Activated naive CD8-positive, alpha-beta T cell treated with anti-CD3 and anti-CD28 coated beads, Interleukin-2, amount 10 ng/mL, durations not matched to agents 7 days and 5 days (primary cell): ENCODE measurements at regions not wholly inside any gene's neighbourhood (a gene's known extent, or its start where the extent isn't known, plus 50 kb on each side); places are given as distances from the start of the nearest gene placed in this dataset.

Source experiments
- ATAC-seq: fragments of 150-1000 bp; cut with Tn5 transposase; one replicate; pipeline ENCODE4 v1.10.0; 2021; ENCODE audit warnings: low read depth, moderate library complexity
- POLR2A ChIA-PET: fragments of 350-600 bp; sonication (Branson Sonifier 250); formaldehyde crosslinking; loops from one replicate; lab custom pipeline; 2021; ENCODE audit warnings: antibody characterized with exemption; lab: Charles Lee
- DNase-seq: peaks from one replicate; pipeline ENCODE4 v3.0.0; 2021
- H3K27ac Mint-ChIP-seq: one replicate; pipeline ENCODE4 v1.8.0; 2022; ENCODE audit warnings: mild to moderate bottlenecking, mixed read lengths
- H3K27me3 Mint-ChIP-seq: one replicate; pipeline ENCODE4 v1.8.0; 2022; ENCODE audit warnings: mild to moderate bottlenecking, moderate library complexity, mixed read lengths
- H3K36me3 Mint-ChIP-seq: one replicate; pipeline ENCODE4 v1.8.0; 2021; ENCODE audit warnings: mild to moderate bottlenecking, mixed read lengths
- H3K4me1 Mint-ChIP-seq: one replicate; pipeline ENCODE4 v1.8.0; 2021; ENCODE audit warnings: mixed read lengths
- H3K4me3 Mint-ChIP-seq: one replicate; pipeline ENCODE4 v1.8.0; 2022; ENCODE audit warnings: mild to moderate bottlenecking, moderate library complexity, mixed read lengths
- H3K9me3 Mint-ChIP-seq: one replicate; pipeline ENCODE4 v1.8.0; 2021; ENCODE audit warnings: mixed read lengths

DNA sequence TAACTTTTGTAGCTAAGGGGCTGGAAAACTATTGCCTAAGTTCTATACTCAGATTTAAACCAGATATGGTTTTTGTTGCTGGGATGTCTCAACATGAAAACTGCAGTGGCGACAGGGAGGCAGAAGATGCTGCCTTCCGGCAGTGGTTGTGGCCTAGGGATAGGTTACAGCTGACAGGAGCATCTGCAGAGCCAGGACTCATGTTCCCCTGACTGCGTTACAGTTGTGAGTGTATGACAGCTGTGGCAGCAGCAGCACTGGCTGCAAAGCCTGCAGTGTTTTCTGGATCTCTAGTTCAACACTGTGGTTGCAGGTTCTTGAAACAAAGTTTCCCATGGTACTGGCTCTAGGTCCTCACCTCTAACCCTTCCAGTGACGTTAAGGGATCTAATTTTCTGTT lies 498.8 kb upstream of the CDH18 start:
- no peaks in the 10 kb centered on the region for H3K4me1 Mint-ChIP-seq
- POLR2A ChIA-PET, result no interaction called here
- H3K27me3 Mint-ChIP-seq, result no peaks in the 10 kb centered on the region
- no peak overlapping the region for H3K4me3 Mint-ChIP-seq
- H3K36me3 Mint-ChIP-seq, result no peaks in the 10 kb centered on the region
- no peak overlapping the region for H3K27ac Mint-ChIP-seq
- ATAC-seq (no peak), DNase-seq (no peak)
- no peaks in the 10 kb centered on the region for H3K9me3 Mint-ChIP-seq

DNA sequence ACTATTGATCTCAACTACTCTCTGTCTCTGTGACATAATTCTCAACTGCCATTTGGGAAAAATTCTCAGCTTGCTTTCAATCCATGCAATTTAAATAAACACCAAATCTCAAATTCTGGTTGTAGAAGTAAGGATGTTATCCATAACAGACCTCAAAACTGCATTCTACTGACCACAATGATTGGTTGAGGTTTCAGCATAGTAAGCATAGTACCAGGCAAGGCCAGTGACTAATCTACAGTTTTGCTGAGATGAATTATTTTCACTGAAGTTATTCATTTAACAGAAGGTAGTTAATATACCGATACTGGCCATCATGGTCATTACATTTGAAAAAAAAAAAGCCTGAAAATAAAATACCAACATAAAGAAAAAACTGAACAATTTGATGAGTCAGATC lies 488.0 kb upstream of the CDH18 start:
- Mint-ChIP-seq H3K4me1 (no peaks in the 10 kb centered on the region), H3K36me3 (no peaks in the 10 kb centered on the region), H3K27me3 (no peaks in the 10 kb centered on the region), H3K9me3 (peaks cover 1% of the 10 kb centered on the region), H3K4me3 (no peak overlapping the region), H3K27ac (no peak overlapping the region)
- ATAC-seq, result no peak
- DNase-seq, result no peak
- POLR2A ChIA-PET, result no interaction called here

DNA sequence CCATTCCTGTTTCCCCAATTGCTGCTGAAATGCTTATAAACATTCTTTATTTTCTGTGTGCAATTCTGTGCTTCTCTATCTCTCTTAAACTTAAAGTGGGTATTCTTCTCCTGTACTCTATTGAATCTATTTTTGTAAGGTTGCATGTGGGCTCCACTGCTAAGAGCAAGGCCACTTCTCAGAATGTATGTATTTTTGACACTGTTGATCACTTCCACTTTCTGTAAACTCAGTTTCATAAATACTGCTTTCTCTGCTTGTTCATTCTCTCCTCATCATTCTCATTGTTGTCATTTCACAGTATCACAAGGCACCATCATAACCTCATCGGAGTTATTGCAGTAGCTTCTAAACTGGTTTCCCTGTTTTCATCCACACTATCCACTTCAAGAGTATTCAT lies 483.0 kb upstream of the CDH18 start:
- no peaks in the 10 kb centered on the region for H3K4me1 Mint-ChIP-seq
- ATAC-seq (no peak), DNase-seq (no peak)
- peaks cover 1% of the 10 kb centered on the region for H3K9me3 Mint-ChIP-seq
- no peaks in the 10 kb centered on the region for H3K36me3 Mint-ChIP-seq
- no peaks in the 10 kb centered on the region for H3K27me3 Mint-ChIP-seq
- no peak overlapping the region for H3K27ac Mint-ChIP-seq
- no peak overlapping the region for H3K4me3 Mint-ChIP-seq
- POLR2A ChIA-PET, result no interaction called here

DNA sequence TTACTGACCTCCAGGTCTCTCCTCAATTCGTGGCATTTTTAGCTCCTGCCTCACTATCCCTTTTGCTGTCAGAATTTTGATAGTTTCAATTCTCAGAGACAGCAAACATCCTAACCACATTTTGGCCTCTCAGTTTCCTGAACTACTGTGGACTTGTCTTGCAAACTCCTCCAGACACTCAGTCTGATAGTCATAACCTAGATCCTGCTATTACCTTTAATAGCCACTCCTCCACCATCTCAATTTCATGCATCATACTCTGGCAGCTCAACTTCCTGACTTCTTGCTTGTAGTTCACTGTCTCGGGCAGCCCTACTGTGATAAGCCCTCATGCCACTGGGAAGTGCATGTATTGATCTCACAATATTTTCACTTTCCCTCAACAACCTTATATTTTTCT lies 481.8 kb upstream of the CDH18 start:
- DNase-seq, result no peak
- H3K9me3 Mint-ChIP-seq, result peaks cover 1% of the 10 kb centered on the region
- no peaks in the 10 kb centered on the region for H3K4me1 Mint-ChIP-seq
- no peaks in the 10 kb centered on the region for H3K36me3 Mint-ChIP-seq
- H3K4me3 Mint-ChIP-seq, result no peak overlapping the region
- no peak for ATAC-seq
- no peaks in the 10 kb centered on the region for H3K27me3 Mint-ChIP-seq
- POLR2A ChIA-PET, result no interaction called here
- H3K27ac Mint-ChIP-seq, result no peak overlapping the region

DNA sequence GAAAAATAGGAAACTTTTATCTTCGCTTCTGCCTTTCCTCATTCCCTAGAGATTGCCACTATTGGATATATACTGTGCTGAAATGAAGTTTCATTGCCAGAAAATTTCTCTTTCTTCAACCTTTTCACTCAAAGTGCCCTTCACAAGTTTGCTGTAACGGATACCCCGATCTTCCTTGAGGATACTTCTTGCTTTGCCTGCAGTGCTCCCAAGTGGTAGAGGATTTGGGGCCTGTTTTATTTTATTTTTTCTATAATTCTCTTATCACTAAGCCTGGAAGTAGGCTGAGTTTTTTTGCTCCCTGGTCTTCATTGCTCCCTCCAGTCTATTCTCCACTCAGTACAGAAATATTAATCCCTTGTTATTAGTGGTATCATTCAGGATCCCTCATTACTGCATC lies 481.4 kb upstream of the CDH18 start:
- POLR2A ChIA-PET, result no interaction called here
- H3K4me3 Mint-ChIP-seq, result no peak overlapping the region
- no peaks in the 10 kb centered on the region for H3K4me1 Mint-ChIP-seq
- H3K36me3 Mint-ChIP-seq, result no peaks in the 10 kb centered on the region
- H3K9me3 Mint-ChIP-seq, result peaks cover 1% of the 10 kb centered on the region
- no peak for ATAC-seq
- no peak for DNase-seq
- no peak overlapping the region for H3K27ac Mint-ChIP-seq
- H3K27me3 Mint-ChIP-seq, result no peaks in the 10 kb centered on the region

DNA sequence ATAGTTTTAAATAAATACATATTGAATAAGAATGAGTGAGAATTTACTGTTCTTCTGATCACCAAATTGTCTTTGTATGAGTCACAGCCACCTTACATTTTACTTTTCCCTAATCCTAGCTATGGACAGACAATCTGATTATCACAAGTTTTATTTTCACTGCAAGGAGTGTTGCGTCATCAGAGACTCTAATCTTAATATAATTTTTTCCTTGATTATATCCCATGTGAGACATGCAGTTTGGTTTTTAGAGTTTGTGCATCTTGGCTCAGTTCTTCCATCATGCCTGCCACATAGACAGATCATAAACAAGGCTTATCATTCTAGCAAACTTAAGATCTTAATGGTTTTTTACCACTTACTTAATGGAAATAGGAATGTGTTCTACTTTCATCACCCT lies 478.5 kb upstream of the CDH18 start:
- POLR2A ChIA-PET, result no interaction called here
- no peaks in the 10 kb centered on the region for H3K27me3 Mint-ChIP-seq
- DNase-seq (no peak), ATAC-seq (no peak)
- H3K4me3 Mint-ChIP-seq, result no peak overlapping the region
- H3K9me3 Mint-ChIP-seq, result peaks cover 3% of the 10 kb centered on the region
- H3K36me3 Mint-ChIP-seq, result no peaks in the 10 kb centered on the region
- no peaks in the 10 kb centered on the region for H3K4me1 Mint-ChIP-seq
- no peak overlapping the region for H3K27ac Mint-ChIP-seq

DNA sequence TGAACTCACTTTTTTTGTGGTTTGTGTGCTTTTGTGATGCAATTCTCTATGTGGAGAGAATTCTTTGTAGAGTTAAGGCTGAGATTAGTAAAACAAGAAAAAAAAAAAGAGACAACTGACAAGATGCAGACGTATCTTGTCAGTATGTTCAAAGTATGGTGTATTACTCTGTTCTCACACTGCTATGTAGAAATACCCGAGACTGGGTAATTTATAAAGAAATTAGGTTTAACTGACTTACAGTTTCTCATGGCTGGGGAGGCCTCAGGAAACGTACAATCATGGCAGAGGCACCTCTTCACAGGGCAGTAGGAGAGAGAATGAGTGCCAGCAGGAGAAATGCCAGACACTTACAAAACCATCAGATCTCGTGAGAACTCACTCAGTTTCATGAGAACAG lies 475.2 kb upstream of the CDH18 start:
- Mint-ChIP-seq H3K9me3 (peaks cover 8% of the 10 kb centered on the region), H3K27ac (no peak overlapping the region), H3K4me3 (no peak overlapping the region), H3K27me3 (no peaks in the 10 kb centered on the region), H3K36me3 (no peaks in the 10 kb centered on the region), H3K4me1 (no peaks in the 10 kb centered on the region)
- ATAC-seq (no peak), DNase-seq (no peak)
- POLR2A ChIA-PET, result no interaction called here

DNA sequence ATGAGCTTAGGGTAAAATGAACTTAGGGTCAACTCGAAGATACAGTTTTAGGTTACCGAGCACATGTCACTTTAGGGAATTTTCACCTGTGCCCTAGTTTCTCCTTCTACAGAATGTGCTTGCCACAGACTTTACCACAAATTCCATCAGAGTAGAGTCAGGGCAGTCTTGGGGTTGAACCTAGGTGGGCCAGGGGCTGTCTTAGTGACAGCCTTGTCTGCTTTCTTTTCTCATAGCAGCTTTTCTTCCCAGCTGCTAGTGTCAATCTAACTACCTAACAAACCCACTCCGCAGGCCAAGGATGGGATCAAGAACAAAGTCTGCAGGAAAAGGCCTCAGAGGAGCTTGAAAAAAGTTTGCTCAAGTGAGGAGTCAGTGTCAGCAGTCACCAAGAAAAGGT lies 458.1 kb upstream of the CDH18 start:
- Mint-ChIP-seq H3K27ac (no peak overlapping the region), H3K27me3 (no peaks in the 10 kb centered on the region), H3K9me3 (peaks cover 5% of the 10 kb centered on the region), H3K4me1 (no peaks in the 10 kb centered on the region), H3K36me3 (no peaks in the 10 kb centered on the region), H3K4me3 (no peak overlapping the region)
- POLR2A ChIA-PET, result no interaction called here
- no peak for DNase-seq
- no peak for ATAC-seq

DNA sequence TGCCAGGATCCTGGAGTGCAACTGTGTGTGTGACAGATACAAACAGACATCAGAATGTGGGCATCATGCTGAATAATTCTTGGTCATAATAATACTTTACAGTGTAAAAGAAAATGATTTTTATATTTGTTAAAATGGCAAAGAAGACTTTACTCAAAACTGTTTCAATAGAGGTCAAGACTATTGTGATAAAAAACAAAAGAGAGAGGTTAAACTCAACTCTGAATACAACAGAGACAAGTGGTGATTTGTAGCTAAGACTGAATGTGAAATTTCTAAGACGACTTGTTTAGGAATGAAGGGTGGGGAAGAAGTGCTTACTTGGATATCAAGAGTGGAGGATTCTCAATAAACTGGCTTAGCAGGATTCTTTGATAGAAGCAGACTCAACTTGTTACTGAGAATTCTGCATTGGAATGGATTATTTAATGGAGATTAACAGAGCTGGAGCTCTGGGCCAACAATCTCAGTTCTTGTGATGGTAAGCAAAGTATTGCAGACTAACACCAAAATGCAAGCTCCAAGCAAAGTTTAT lies 457.4 kb upstream of the CDH18 start:
- Mint-ChIP-seq H3K9me3 (peaks cover 5% of the 10 kb centered on the region), H3K27ac (no peak overlapping the region), H3K4me1 (no peaks in the 10 kb centered on the region), H3K36me3 (no peaks in the 10 kb centered on the region), H3K27me3 (no peaks in the 10 kb centered on the region), H3K4me3 (no peak overlapping the region)
- DNase-seq (no peak), ATAC-seq (no peak)
- POLR2A ChIA-PET, result no interaction called here

DNA sequence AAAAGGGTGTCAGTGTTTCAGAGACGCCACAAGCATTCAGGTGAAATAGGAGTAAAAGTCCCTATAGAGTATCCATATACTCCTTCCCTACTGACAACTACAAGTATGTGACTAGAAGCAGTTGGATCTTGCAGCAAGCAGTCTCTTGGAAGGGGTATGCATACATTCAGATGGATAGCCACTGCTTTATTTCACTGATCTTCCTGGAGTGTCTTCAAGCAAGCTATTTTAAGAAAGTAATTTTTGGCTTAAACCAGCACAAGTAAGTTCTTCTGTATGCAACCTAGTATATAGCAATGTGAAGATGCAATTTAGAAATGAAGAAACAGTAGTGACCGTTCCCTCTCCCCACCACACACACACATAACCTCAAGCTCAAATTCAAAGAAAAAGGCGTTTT lies 446.8 kb upstream of the CDH18 start:
- DNase-seq, result no peak
- POLR2A ChIA-PET, result no interaction called here
- Mint-ChIP-seq H3K9me3 (no peaks in the 10 kb centered on the region), H3K36me3 (no peaks in the 10 kb centered on the region), H3K27ac (no peak overlapping the region), H3K27me3 (no peaks in the 10 kb centered on the region), H3K4me3 (no peak overlapping the region), H3K4me1 (no peaks in the 10 kb centered on the region)
- ATAC-seq, result no peak

DNA sequence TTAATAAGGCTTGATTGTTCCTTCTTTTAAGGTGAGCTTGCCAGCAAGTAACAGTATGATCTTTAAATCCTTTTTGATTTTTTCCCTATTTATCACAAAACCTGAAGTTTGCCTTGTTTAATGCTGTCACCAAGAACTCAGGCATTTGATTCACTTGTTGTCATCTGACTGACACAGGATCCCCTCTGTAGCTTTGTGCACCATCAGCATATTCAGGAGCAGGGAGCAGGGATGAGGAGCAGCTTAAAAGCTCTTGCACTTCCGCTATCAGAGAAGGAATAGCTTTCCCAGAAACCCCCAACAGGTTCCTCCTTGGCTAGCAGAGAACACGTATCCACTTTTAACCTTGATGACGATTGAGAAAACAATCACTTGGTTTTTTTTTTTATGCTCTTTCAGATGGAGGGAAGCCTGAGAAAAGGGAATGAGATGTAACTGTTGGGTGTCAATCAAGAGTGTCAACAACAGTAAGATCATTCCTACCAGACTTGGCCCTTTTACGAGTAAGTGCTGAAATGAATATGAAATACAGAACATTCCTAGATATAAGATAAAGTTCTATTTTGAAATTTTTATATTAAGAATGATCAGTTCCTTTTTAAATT lies 433.1 kb upstream of the CDH18 start:
- Mint-ChIP-seq H3K4me1 (no peaks in the 10 kb centered on the region), H3K9me3 (peaks cover 3% of the 10 kb centered on the region), H3K36me3 (no peaks in the 10 kb centered on the region), H3K27ac (no peak overlapping the region), H3K4me3 (no peak overlapping the region), H3K27me3 (no peaks in the 10 kb centered on the region)
- POLR2A ChIA-PET, result no interaction called here
- no peak for ATAC-seq
- DNase-seq, result no peak
